Colonic mucosa (tissue), 4 donors: ENCODE measurements at regions not wholly inside any gene's neighbourhood (a gene's known extent, or its start where the extent isn't known, plus 50 kb on each side); places are given as distances from the start of the nearest gene placed in this dataset.

Experiments
- DNase-seq: peaks from one replicate; pipeline ENCODE4 v3.0.0-alpha.2; 2020
- H3K27ac ChIP-seq: fragments of 200-600 bp; one replicate; pipeline ENCODE4 v1.8.0; 2021
- H3K27me3 ChIP-seq: fragments of 200-600 bp; one replicate; pipeline ENCODE4 v1.8.0; 2021
- H3K36me3 ChIP-seq: fragments of 200-600 bp; one replicate; pipeline ENCODE4 v1.8.0; 2021
- H3K4me1 ChIP-seq: fragments of 200-600 bp; one replicate; pipeline ENCODE4 v1.8.0; 2021; ENCODE audit warnings: mild to moderate bottlenecking
- H3K4me3 ChIP-seq: fragments of 200-600 bp; one replicate; pipeline ENCODE4 v1.8.0; 2021
- H3K9ac ChIP-seq, 2 donors: one replicate each; pipeline ENCODE4 v1.7.0; 2013; ENCODE audit warnings: control low read depth in 2 of 2, low read depth in 2 of 2, low read length in 2 of 2
- H3K9me3 ChIP-seq: fragments of 200-600 bp; one replicate; pipeline ENCODE4 v1.8.0; 2021
- CTCF ChIP-seq: fragments of 200-600 bp; IDR thresholded peaks from one replicate; pipeline ENCODE4 v1.8.0; 2022; ENCODE audit warnings: antibody characterized with exemption, mild to moderate bottlenecking
- intact Hi-C: fragments of 100-400 bp; cut with DNase I; formaldehyde crosslinking; loops from one replicate; pipeline ENCODE4 v1.14.1; 2022
- donor health status: healthy.
- donor health status: DM: no; HTN: no; CAD: no.
- donor health status: DM: no; HTN: no; CAD: no.

- intact Hi-C loops, result no loop called here
- no peaks in the 10 kb centered on the region for H3K4me1 ChIP-seq
- no peak overlapping the region for H3K27ac ChIP-seq
- no peaks in the 10 kb centered on the region for H3K36me3 ChIP-seq
- H3K27me3 ChIP-seq, result no peaks in the 10 kb centered on the region
- no peak for DNase-seq
- no peaks in the 10 kb centered on the region for H3K9me3 ChIP-seq
- TF ChIP-seq CTCF, result no peak
- H3K9ac ChIP-seq, result no peak overlapping the region
- H3K4me3 ChIP-seq, result no peak overlapping the region
Observed at GRCh38 chr4:128462103-128462783, 174.6 kb upstream of the PGRMC2 start.

- H3K27me3 ChIP-seq, result no peaks in the 10 kb centered on the region
- no peak overlapping the region for H3K4me3 ChIP-seq
- no peak for DNase-seq
- no peak for TF ChIP-seq CTCF
- intact Hi-C loops, result no loop called here
- no peaks in the 10 kb centered on the region for H3K36me3 ChIP-seq
- no peaks in the 10 kb centered on the region for H3K4me1 ChIP-seq
- no peak overlapping the region for H3K9ac ChIP-seq
- no peaks in the 10 kb centered on the region for H3K9me3 ChIP-seq
- H3K27ac ChIP-seq, result no peak overlapping the region
Observed at GRCh38 chr4:128461291-128462102, 173.9 kb upstream of the PGRMC2 start.

- Histone ChIP-seq H3K27me3 (no peaks in the 10 kb centered on the region), H3K9ac (no peak overlapping the region), H3K9me3 (no peaks in the 10 kb centered on the region), H3K4me3 (no peak overlapping the region), H3K36me3 (no peaks in the 10 kb centered on the region), H3K4me1 (no peaks in the 10 kb centered on the region), H3K27ac (no peak overlapping the region)
- DNase-seq, result no peak
- no peak for TF ChIP-seq CTCF
- intact Hi-C loops, result loop anchor here (5.0 kb wide), 1 partner anchor 403 kb away; no protein-coding TSS in a partner anchor
Observed at GRCh38 chr4:128459547-128459946, 171.9 kb upstream of the PGRMC2 start.

GRCh38 chr4:128458816-128459215, 171.2 kb upstream of the PGRMC2 start:
- Histone ChIP-seq H3K27me3 (no peaks in the 10 kb centered on the region), H3K9ac (no peak overlapping the region), H3K4me1 (no peaks in the 10 kb centered on the region), H3K27ac (no peak overlapping the region), H3K36me3 (no peaks in the 10 kb centered on the region), H3K4me3 (no peak overlapping the region), H3K9me3 (no peaks in the 10 kb centered on the region)
- DNase-seq, result no peak
- intact Hi-C loops, result loop anchor here (5.0 kb wide), 1 partner anchor 403 kb away; no protein-coding TSS in a partner anchor
- TF ChIP-seq CTCF, result no peak

- H3K4me3 ChIP-seq, result no peak overlapping the region
- intact Hi-C loops, result loop anchor here (5.0 kb wide), 1 partner anchor 405 kb away; no protein-coding TSS in a partner anchor
- DNase-seq, result no peak
- no peak overlapping the region for H3K9ac ChIP-seq
- H3K27ac ChIP-seq, result no peak overlapping the region
- no peaks in the 10 kb centered on the region for H3K4me1 ChIP-seq
- H3K27me3 ChIP-seq, result no peaks in the 10 kb centered on the region
- TF ChIP-seq CTCF, result no peak
- H3K36me3 ChIP-seq, result no peaks in the 10 kb centered on the region
- H3K9me3 ChIP-seq, result no peaks in the 10 kb centered on the region
Observed at GRCh38 chr4:128457726-128458125, 170.1 kb upstream of the PGRMC2 start.
